COR-L47 (cell line): ENCODE measurements at regions not wholly inside any gene's neighbourhood (a gene's known extent, or its start where the extent isn't known, plus 50 kb on each side); places are given as distances from the start of the nearest gene placed in this dataset.
"Not testable (repeated sequence)": the region's sequence is repeated elsewhere in the genome, so short reads cannot be mapped to it uniquely, and the experiment has no call there.

Experiments
- DNase-seq: peaks from one replicate; lab custom pipeline; 2025; lab: John Stamatoyannopoulos, UW

DNA sequence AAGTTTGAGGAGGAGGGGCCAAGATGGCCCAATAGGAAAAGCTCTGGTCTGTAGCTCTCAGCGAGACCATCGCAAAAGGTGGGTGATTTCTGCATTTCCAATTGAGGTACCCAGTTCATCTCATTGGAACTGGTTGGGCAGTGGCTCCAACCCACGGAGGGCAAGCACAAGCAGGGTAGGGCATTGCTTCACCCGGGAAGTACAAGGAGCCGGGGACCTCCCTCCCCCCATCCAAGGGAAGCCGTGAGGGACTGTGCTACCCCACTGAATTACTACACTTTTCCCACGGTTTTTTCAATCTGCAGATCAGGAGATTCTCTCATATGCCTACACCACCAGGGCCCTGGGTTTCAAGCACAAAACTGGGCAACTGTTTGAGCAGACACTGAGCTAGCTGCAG lies 58.0 kb upstream of the EFCAB3 start:
- no peak for DNase-seq

- DNase-seq, result no peak
These were observed 58.9 kb upstream of the EFCAB3 start for GRCh38 chr17:62321451-62321850.

DNA sequence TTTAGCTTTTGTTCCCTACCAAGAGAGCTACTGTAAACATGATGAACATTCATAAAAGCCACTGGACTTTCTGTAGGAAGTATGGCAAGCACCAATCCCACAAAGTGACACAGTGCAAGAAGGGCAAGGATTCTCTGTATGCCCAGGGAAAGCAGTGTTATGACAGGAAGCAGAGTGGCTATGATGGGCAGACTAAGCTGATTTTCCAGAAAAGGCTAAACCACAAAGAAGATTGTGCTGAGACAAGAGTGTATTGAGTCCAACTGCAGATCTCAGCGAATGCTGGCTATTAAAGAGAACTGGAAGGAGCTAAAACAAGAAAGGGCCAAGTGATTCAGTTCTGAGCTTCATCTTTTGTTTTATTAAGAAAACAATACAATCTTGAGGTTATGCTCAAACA lies 60.5 kb upstream of the EFCAB3 start:
- DNase-seq, result no peak

DNA sequence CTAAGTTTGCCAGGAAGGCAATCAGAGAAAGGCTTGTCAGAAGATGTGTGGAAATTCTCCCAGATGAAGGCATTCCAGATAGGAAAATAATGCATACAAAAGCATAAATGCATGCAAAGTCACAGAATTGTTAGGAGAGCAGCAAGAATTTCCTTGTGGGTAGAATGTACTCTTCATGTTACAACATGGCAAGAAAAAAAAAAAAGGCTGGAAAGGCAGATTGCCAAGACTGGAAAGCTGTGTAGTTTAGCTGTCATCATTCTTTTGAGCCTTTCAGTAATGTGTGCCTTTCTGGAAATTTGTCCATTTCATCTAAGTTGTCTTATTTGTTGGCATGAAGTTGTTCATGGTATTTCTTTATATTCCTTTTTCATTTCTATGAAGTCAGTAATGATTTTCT lies 71.0 kb upstream of the EFCAB3 start:
- no peak for DNase-seq

DNA sequence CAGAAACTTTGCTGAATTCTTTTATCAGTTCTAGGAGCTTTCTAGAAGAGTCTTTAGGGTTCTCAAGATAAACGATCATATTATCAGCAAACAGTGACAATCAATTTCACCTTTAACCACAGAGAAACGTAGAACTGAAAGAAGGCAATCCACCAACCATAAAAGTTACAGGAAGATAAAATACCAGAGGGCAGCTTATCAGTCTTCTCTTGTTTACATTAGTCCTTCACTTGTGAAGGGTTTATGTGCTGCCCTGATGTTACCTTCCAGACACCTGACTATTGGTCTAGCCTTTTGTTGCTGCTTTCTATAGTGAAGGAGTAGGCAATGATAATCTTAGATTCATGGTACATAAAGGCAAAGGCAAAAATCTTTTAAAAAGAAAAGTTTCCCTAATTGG lies 73.2 kb upstream of the EFCAB3 start:
- DNase-seq, result no peak

DNA sequence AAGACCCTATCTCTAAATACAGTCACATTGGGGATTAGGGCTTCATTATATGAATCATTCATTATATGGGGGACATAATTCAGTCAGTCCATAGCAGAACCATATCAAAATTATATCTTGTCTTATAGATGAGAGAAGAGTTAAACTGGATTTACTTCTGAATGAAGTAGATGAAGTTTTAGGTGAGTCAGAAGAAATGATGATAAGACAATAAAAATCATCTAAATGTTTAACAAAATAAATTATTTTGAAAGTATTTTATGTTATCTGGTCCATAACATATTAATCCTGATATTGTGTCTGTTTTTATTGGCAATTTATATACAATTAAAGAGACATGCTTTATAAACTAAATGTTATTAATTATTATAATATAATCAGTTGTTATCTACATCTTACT lies 76.9 kb upstream of the EFCAB3 start:
- no peak for DNase-seq

DNA sequence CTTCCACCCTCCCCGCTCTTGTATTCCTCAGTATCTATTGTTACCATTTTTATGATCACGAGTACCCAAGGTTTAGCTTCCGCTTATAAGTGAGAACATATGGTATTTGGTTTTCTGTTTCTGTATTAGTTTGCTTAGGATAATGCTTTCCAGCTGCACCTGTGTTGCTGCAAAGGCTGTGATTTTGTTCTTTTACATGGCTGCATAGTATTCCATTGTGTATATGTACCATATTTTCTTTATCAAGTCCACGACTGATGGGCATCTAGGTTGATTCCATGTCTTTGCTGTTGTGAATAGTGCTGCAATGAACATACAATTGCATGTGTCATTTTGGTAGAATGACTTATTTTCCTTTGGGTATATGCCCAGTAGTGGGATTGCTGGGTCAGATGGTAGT lies 79.7 kb upstream of the EFCAB3 start:
- no peak for DNase-seq

- not testable (repeated sequence) for DNase-seq
These were observed 105.1 kb upstream of the EFCAB3 start for GRCh38 chr17:62275290-62275689.

DNA sequence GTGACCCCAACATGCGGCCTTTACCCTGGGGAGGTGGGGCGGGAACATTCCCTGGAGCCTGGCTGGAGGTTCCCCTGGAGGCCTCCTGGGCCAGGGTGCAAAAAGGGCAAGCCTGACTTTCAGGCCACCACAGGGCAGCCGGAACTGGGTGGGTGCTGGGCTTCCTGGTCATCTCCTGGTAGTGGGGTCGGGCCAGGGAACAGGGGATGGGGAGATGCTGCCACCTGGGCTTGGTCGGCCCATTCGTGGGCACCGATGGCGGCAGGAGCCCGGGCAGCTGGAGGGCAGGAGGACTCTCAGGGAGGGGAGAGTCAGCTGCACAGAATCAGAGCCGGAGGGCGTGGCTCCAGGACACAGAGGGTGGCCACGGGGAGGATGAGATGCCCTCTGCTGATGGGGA lies 112.0 kb upstream of the EFCAB3 start:
- not testable (repeated sequence) for DNase-seq

DNA sequence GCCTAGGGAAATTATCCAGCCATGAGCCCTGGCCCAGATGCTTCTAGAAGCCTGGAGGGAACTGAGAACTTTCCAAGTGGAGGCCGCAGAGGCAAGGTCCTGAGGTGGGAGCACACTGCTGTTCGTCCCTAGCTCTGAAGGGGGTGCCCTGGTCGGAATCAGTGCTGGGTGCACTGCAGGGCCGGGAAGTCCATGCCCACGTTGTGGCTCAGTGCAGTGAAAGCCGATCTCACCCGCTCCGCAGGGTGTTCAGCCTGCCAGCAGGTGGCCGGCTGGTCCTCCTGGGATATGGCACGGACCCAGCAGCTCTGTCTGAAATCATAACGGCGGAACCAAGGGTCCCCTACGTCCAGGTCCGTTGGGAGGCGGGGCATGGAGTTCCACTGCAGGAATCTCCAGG lies 115.4 kb upstream of the EFCAB3 start:
- DNase-seq, result not testable (repeated sequence)

- DNase-seq, result not testable (repeated sequence)
These were observed 124.6 kb upstream of the EFCAB3 start for GRCh38 chr17:62255791-62256190.

GRCh38 chr17:62242076-62242475 lies 138.3 kb upstream of the EFCAB3 start:
- DNase-seq, result not testable (repeated sequence)

DNA sequence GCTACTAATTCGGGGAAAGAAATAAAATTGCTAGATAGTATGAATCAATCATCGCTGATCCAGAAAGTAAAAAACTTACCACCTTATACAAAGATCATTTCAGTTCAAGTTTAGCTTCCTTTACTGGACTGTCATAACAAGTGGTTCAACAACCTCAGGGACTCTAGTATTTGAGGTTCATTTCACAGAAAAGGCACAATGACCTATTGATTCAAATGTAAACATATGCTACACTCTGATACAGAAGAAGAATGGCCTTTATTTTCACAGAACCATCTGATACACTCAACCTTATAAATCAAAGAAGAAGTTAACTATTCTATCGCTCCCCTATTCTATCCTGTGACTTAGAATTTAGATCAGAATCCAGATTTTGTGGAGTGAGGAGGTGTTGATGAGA lies 140.8 kb upstream of the EFCAB3 start:
- not testable (repeated sequence) for DNase-seq

DNA sequence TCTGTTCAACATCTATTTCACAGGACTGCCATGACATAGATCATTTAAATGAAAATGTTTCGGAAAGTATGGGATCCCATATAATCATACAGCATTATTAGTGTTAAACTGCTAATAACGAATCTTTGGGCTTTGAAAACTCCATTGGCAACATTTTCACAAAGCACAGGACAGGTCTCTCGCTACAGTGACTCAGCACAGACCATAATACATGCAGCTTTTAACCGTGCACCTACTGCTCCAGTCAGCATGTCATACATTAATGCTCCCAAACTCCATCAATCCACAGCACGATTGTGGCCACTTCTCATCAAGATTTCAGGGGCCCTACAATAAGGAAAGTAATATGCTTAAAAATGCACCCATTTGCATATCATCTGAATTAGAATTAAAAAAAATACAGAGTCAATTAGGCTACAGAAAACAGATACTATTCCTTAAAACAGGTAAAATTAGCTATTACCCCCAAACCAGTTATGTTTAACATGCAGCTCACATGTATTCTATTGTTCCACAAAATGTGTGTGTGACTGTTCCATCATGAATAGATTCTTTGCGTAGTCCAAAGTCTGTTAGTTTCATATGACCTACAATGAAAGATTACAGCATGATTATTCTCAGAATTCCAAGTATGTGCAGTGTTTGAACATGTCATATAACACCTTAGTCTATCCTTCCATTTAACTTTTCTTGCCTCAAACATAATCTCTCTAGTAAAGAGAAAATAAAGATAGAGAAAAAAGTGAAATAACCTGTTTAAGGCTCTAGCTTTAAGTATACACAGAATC lies 141.6 kb upstream of the EFCAB3 start:
- DNase-seq, result not testable (repeated sequence)

DNA sequence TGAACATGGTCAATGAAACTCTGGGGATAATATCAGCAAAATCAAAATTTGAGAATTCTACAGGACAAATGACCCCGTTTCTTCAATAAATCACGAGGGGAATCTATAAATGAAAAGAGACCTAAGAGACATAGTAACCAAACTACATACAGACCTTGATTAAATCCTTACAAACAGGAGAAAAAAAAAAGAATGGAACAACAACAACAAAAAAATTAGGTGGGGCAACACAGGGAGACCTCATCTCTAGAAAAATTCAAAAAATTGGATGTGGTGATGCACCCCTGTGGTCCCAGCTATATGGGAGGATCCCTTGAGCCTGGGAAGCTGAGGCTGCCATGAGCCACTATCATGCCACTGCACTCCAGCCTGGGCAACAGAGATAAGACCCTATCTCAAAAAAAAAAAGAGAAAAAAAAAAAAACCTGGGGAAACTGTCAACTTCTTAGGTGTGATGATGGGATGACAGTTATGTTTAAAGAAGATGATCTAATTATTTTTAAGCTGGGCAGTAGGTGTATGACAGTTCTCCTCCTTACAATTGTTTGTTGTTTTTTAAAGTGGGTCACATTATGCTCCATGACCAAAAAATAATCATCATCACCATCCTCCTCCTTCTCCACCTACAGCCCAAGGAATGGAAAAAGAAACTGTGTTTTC lies 146.4 kb upstream of the EFCAB3 start:
- DNase-seq, result not testable (repeated sequence)

DNA sequence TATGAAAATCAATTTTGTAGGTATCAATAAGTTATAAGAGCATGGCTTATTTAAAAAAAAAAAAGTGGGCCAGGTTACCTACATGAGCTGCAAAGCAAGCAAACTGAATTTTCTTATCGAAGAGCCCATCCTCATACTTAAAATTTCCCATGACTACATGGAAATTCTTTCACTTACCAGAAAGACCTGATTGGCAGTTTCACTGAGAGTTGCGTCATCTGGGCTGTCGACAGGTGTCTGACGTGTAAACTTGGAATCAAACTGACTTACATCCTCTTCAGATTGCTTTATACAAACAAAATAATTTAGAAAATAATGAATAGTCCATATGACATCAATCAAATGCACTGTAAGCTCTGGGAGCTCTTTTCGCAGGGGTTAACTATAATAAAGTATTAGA lies 149.1 kb upstream of the EFCAB3 start:
- DNase-seq, result not testable (repeated sequence)

DNA sequence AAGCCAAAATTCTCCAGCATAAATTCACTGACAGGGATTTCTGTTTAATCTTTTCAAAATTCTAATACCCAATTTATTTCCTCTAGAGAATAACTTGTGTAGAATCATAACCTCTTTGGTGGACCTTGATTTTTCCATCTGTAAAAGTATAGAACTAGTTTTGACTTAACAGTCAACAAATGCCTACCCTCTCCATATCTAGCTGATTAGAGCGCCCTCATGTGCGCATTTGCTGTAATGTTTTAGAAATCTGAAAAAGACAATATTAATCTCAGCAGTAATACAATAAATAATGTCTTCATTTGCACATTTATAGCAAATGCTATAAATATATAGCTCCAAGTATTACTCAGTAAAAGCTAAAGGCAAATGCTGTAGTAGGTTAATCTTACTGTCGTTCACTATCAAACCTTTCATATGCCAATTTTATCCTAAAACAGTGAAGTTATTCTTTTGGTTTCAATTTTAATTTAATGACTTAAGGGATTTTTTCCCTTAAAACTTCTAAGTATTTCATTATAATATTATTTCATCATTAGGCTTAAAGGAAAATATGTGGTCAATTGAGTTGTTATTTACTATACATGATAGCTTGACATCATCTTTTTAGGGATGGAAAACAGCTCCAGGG lies 153.6 kb upstream of the EFCAB3 start:
- not testable (repeated sequence) for DNase-seq

DNA sequence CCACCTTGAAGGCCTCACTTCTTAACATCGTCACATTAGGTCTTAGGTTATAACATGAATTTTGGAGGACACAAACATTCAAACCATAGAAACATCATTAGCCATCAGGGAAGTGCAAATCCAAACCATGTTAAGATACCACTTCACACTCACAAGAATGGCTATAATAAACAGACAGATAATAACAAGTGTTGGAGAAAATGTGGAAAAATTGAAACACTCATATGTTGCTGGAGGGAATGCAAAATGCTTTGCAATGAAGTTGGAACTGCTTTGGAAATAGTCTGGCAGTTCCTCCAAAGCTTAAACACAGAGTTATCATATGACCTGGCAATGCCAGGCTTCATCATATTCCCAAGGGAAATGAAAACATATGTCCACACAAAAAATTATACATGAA lies 156.8 kb upstream of the EFCAB3 start:
- not testable (repeated sequence) for DNase-seq

DNA sequence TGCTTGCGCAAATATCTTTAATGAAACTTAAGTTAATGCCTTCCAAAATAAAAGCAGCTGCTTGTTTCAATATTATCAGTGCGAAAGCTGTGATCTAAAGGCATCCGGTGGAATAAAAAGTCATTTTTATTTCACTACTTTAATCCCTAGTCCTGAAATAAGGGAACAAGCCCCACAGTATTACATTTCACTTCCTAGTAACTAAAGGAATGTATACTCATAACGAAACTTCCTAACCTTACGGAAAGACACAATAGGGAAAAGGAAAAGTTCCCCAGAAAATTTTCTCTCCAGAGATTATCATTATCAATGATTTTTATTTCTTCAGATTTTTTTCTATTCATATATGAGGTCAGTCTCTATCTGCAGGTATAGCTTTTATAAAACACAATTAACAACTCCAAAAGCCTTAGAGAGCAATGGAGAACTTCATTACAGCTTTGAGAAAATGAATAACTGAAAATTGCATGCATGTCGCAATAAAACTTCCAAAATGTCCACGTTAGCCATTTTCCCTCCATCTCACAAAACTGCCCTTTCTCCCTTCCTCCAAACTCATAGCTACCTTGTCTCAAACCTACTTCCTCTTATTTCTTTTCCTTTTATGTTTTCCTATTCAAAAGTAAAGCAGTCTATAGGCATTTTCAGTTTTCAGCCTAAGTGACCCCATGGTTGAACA lies 154.3 kb upstream of the MED13 start:
- no peak for DNase-seq

DNA sequence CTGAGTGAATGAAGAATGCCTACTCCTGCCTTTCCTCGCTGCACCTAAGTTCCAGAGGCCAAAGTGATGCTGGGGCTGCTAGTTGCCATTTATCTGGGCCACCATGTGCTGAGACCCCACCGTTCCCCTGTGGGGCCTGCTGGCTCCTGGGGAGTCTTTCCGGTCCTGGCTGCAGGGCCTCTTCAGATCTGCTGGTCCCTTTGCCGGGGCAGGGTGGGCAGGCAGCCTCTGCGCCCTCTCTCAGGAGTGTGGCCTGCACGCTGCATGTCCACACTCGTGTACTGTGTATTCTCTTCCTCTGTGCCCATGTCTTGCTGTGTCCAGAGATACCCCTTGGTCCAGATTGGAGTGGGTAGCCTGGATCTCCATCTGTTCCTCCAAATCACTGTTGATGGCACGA lies 151.8 kb upstream of the MED13 start:
- no peak for DNase-seq

DNA sequence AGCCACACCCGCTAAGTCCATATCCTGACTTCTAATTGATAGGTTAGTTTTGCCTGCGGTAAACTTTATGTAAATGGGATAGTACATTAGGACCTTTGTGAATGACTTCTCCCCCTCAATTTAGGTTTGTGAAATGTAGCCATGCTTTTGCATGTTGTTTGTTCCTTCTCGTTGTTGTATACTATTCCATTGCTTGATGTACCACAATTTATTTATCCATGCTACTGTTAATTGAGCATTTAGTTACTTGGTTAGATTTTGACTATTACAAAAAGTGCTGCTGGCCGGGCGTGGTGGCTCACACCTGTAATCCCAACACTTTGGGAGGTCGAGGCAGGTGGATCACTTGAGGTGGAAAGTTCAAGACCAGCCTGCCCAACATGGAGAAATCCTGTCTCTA lies 150.8 kb upstream of the MED13 start:
- DNase-seq, result not testable (repeated sequence)

GRCh38 chr17:62206550-62206949 lies 141.5 kb upstream of the MED13 start:
- no peak for DNase-seq

GRCh38 chr17:62197156-62197555 lies 132.1 kb upstream of the MED13 start:
- not testable (repeated sequence) for DNase-seq
